HG02884 (cell line): ENCODE measurements at regions not wholly inside any gene's neighbourhood (a gene's known extent, or its start where the extent isn't known, plus 50 kb on each side); places are given as distances from the start of the nearest gene placed in this dataset.
"Not testable (repeated sequence)": the region's sequence is repeated elsewhere in the genome, so short reads cannot be mapped to it uniquely, and the experiment has no call there.

Experiments
- ATAC-seq: cut with Tn5 transposase; IDR thresholded peaks from one replicate; pipeline ENCODE4 v1.9.1; 2021; ENCODE audit warnings: mild to moderate bottlenecking, moderate library complexity; ENCODE audit not compliant: unreplicated experiment

DNA sequence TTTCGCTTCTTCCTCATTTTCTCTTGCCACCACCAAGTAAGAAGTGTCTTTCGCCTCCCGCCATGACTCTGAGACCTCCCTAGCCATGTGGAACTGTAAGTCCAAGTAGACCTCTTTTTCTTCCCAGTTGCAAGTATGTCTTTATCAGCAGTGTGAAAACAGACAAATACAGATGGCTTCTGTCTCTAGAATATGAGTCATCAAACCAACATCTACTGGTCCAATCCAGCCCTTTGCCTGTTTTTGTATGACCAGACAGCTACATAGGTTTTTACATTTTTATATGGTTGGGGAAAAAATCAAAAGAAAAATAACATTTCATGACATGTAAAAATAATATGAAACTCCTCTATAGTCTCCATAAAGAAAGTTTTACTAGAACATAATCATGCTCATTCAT, 118.7 kb upstream of the PTPRG start:
- ATAC-seq: no peak

DNA sequence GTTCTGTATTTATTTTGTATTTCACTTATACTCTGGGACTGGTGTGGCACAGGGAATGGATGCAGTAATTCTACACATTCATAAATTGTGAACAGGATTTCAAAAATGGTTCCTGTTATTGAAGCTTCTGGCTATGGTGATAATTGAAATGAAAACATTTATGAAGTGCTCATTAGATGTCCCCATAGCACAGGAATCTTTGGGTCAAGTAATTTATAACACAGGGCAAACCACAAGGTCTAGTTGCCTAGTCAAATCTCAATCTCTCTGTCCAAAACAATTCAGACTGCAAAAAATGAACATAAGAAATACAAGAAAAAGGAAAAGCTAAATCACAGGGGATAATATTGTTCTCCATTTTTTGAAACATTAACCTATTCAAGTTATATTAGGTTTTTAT, 117.5 kb upstream of the PTPRG start:
- ATAC-seq: no peak

GRCh38 chr3:61444782-61445181, 116.6 kb upstream of the PTPRG start:
- no peak for ATAC-seq

GRCh38 chr3:61445924-61446323, 115.4 kb upstream of the PTPRG start:
- no peak for ATAC-seq

DNA sequence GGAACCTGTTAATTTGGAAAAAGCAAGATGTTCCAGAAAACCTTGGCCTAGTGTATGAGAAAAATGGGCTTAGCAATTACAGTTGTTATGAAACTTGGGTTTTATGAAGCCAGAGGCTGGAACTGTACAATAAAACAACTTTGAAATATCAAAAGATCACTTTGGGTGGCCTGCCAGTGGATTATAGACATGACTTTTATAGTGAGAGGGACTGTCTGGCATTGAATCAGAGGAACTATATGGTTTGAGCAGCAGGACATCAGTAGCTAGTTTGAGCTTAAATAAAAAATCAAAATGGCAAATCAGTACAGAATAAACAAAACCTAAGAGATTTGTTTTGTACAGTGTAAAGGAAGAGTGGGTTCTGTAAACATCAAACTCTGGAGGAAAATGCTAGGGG, 115.0 kb upstream of the PTPRG start:
- ATAC-seq: no peak

DNA sequence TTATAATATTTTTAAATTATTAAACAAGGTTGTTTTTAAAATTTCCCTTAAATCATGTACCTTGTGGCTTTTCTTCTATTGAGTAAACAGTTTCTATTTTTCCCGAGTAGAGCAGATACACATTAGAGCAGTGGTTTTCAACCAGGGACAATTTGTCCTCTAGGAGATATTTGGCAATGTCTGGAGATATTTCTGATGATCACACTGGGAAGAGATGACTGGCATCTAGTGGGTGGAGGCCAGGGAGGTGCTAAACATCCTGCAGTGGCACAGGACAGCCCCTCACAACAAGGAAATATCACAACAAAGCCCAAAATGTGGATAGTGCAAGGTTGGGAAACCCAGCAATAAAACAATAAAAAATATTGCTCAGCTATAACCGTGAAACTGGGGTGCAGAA, 113.0 kb upstream of the PTPRG start:
- ATAC-seq: no peak

DNA sequence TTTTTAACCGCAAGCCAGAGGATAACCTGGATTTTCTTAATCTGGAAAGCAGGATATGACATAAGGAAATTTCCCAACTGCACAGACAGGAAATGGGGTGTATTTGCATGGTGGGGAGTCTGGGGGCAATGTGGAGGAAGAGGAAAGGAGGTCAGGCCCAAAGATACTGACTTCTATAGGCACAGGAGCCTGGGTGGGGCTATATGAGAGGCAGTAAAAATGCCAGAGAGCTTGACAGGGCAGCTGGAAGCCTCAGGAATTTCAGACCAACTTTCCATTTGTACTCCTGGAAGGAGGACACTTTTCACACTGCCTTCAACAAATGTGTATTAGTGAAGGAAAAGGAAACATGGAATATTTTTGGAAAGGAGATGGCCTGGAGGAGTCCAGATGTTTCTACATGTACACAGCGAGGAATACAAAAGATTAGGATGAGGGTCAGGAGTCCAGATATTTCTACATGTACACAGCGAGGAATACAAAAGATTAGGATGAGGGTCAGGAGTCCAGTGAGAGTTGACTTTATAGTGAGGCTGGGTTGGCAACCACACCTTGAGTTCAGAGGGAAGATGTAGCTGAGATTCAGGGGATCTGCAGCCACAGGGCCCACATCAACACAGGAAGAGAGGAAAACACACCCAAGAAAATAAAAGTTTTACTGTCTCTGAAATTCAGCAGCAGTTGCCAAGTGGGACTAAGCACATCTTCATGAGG, 111.9 kb upstream of the PTPRG start:
- no peak for ATAC-seq

DNA sequence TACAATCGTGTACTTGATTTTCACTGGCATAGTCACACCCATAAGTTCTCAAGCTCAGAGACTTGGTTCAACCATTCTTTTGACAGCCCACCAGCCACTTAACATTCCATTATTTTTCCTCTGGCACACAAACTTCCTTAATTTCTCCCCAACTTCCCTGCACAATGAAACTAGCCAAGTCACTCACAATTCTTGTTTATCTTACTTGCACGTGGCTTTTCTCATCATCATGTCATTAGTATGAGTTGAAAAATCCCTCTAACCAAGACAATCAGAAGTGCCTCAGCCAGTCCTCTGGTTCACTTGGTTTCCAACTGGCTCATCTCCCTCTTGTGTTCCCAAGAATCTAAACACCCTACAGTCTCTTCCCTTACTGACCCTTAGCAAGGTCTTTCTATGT, 110.5 kb upstream of the PTPRG start:
- ATAC-seq: no peak

- no peak for ATAC-seq
Observed at GRCh38 chr3:61451841-61452240, 109.5 kb upstream of the PTPRG start.

DNA sequence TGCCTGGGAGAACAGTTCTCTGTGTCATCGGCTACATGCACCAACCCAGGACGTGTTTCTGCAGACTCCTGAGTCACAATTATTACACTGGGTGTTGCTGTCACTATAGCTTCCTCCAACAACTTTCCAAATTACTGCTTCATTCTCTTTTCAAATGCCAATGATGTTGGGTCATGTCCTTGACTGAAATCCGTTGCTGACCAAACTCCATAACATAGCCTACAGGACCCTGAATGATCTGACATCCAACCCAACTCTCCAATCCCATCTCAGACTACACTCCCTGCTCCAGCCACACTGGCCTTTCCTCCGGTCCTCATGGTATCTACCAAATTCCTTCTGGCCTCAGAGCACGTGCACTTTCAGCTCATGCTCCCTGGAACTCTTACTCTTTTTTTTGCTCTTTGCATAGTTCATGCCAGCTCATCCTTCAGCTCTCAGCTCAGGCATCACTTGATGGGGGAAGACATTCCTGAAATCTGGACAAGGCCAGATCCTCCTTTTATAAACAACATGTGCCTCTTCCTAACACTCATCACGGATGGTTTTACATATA, 108.8 kb upstream of the PTPRG start:
- no peak for ATAC-seq

- ATAC-seq: no peak
Observed at GRCh38 chr3:61454006-61454585, 107.3 kb upstream of the PTPRG start.

- no peak for ATAC-seq
Observed at GRCh38 chr3:61454801-61455200, 106.6 kb upstream of the PTPRG start.

- no peak for ATAC-seq
Observed at GRCh38 chr3:61460636-61461035, 100.7 kb upstream of the PTPRG start.

DNA sequence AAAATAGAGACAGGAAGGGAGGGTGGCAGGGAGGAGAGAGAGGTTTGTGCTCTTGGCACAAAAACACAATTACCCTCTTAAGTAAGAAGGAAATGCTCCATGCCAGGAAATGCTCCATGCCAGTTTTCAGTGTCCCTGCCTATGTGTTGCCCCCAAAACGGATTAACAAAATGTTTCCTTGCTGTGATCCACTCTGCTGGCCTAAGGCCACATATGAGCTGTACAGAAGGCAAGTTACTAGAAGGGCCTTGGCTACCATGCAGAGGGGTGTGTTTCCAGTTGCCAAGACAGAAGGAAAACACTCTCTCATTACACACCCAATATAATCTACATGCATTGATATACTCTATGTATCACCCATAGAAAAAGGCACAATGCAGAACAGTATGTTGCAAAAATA, 98.2 kb upstream of the PTPRG start:
- no peak for ATAC-seq

DNA sequence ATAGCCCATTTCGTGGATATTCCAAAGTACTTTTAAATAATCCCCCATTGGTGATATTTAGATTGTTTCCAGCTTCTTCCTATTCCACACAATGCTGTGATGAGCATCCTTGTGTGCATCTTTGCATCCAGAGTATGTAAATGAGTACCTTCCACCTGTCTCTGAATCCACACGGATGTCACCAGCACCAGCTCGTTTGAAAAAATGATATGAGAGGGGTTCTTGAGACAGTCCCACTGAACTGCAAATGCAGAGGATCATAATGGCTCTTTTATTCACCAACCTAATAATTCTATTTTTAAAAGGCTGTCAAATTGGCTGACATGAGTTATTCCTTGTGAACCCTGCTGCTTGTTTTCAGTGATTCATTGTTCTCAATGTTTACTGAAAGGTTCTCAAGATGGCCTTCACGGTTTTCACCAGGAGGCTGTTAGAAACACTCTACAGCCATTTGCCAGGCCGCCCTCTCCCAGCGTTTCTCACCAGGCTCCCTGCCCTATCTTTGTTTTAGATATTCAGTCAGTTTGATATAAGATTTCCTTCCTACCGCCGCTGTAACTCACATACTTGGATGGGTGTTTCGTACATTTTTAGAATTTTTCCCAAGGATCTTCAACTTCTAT, 96.7 kb upstream of the PTPRG start:
- no peak for ATAC-seq

- no peak for ATAC-seq
Observed at GRCh38 chr3:61466357-61466756, 95.0 kb upstream of the PTPRG start.

DNA sequence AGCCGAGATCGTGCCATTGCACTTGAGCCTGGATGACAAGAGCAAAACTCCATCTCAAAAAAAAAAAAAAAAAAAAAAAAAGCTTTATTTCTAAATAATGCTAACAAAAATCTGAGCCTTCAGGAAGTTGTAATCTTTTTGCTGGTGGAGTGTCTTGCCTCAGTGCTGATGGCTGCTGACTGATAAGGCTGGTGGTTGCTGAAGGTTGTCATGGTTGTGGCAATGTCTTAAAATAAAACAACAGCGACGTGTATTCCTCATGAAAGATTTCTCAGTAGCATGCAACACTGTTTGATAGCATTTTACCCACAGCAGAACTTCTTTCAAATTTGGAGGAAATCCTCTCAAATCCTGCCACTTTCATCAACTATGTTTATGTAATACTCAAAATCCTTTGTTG, 77.4 kb upstream of the PTPRG start:
- no peak for ATAC-seq

- ATAC-seq: no peak
Observed at GRCh38 chr3:61493339-61493738, 68.0 kb upstream of the PTPRG start.

GRCh38 chr3:61494309-61494708, 67.1 kb upstream of the PTPRG start:
- not testable (repeated sequence) for ATAC-seq

DNA sequence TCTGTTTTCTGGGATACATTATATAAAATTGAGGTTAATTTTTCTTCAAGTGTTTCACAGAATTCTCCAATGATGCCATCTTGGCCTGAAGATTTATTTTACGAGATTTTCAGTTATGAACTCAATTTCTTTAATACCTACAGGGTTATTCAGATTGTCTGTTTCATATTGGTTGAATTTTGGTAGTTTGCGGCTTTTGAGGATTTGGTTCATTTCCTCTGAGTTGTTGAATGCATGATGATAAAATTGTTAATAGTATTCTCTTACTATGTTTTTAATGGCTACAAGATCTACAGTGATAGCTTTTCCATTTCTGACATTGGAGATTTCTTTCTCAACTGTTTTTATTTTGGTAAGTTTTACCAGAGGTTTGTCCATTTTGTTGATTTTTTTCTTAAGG, 63.9 kb upstream of the PTPRG start:
- ATAC-seq: no peak

DNA sequence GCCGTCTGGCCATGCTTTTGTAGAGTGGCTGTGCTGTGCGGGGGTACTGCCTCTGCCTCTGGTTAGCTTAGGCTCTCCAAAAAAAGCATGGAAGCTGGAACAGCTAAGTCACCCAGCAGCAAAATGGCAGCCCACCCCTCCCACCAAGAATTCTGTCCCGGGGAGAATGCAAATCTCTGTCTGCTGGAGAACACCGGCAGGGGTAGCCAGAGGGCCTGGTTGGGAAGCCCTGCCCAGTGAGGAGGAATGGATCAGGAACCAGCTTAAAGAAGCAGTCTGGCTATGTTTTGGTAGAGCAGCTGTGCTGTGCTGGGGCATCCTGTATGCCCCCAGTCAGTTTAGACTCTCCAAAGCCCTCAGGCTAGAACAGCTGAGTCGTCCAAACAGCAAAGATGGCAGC, 56.2 kb upstream of the PTPRG start:
- no peak for ATAC-seq

DNA sequence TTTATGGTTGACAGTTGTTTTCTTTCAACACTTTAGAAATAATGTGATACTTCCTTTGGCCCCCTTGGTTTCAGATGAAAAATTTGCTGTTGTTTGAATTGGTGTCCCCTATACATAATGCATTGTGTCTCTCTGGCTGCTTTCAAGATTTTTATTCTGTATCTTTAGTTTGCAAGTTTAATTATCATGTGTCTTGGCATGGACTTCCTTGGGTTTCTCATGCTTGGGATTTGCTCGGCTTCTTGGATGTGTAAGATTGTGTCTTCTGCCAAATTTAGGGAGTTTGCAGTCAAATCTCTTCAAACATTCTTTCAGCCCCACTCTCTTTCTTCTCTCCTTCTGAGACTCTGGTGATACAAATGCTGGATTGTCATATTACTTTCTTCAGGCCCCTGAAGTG, 53.4 kb upstream of the PTPRG start:
- ATAC-seq: no peak
